Aorta (tissue), 5 donors: ENCODE measurements at regions not wholly inside any gene's neighbourhood (a gene's known extent, or its start where the extent isn't known, plus 50 kb on each side); places are given as distances from the start of the nearest gene placed in this dataset.

Experiments
- ATAC-seq: fragments of 200-7000 bp; cut with Tn5 transposase; one replicate; pipeline ENCODE4 v1.9.1; 2022; ENCODE audit warnings: moderate library complexity; ENCODE audit not compliant: low FRiP score
- DNase-seq, 2 donors: peaks; one replicate each; pipeline ENCODE4 v3.0.0-alpha.2; 2020
- H3K27ac ChIP-seq, 2 donors: one replicate each; pipeline ENCODE4 v1.5.1; 2013; ENCODE audit warnings: low read length in 2 of 2, mild to moderate bottlenecking in 2 of 2, moderate library complexity in 2 of 2, control low read depth in 1 of 2, inconsistent platforms in 1 of 2, low read depth in 1 of 2
- H3K27me3 ChIP-seq, 2 donors: one replicate each; pipeline ENCODE4 v1.6.1; 2013; ENCODE audit warnings: control low read depth in 1 of 2, low read length in 1 of 2, mild to moderate bottlenecking in 1 of 2, moderate library complexity in 1 of 2; ENCODE audit not compliant: insufficient read depth in 2 of 2, control insufficient read depth in 1 of 2
- H3K36me3 ChIP-seq, 2 donors: one replicate each; pipeline ENCODE4 v1.6.1; 2013; ENCODE audit warnings: control low read depth in 1 of 2, low read length in 1 of 2, mild to moderate bottlenecking in 1 of 2; ENCODE audit not compliant: insufficient read depth in 2 of 2, control insufficient read depth in 1 of 2
- H3K4me1 ChIP-seq, 2 donors: one replicate each; pipeline ENCODE4 v1.6.1; 2013; ENCODE audit warnings: low read length in 2 of 2, control low read depth in 1 of 2, mild to moderate bottlenecking in 1 of 2, moderate library complexity in 1 of 2; ENCODE audit not compliant: insufficient read depth in 2 of 2, control insufficient read depth in 1 of 2
- H3K4me3 ChIP-seq, 2 donors: one replicate each; pipeline ENCODE4 v1.5.1; 2013; ENCODE audit warnings: low read length in 2 of 2, control low read depth in 1 of 2, mild to moderate bottlenecking in 1 of 2
- H3K9me3 ChIP-seq: one replicate; pipeline ENCODE4 v1.6.1; 2013; ENCODE audit warnings: mild to moderate bottlenecking, low read length; ENCODE audit not compliant: control insufficient read depth
- WGBS, 2 donors: extraction: QIAGEN DNeasy Blood & Tissue Kit; methylation state at CpG; one replicate each; pipeline ENCODE4 v1.1.7; 2013; 5-methylcytosine and 5-hydroxymethylcytosine counted together
- intact Hi-C, 2 donors: fragments of 100-400 bp; cut with DNase I; formaldehyde crosslinking; loops; one replicate each; pipeline versions ENCODE4 v1.14.2 to v1.15.0; 2022
- donor health status: healthy with polysubstance abuse.
- donor health status: Bipolar disorder and iron deficiency.
- donor health status: DM: no; HTN: no; CAD: no.
- donor health status: DM: no; HTN: no; CAD: no.
- donor health status: DM: yes; HTN: yes; CAD: no.

GRCh38 chr13:89970353-89970709 lies 1377.2 kb upstream of the MIR17HG start:
- Histone ChIP-seq H3K9me3 (no peaks in the 10 kb centered on the region), H3K27me3 (no peaks in the 10 kb centered on the region), H3K36me3 (no peaks in the 10 kb centered on the region), H3K4me1 (no peaks in the 10 kb centered on the region), H3K27ac (no peak overlapping the region), H3K4me3 (no peak overlapping the region)
- no peak for DNase-seq
- intact Hi-C loops, result no loop called here
- WGBS, 2 donors, result 55 to 56% methylated on average over 1 of the region's 1 CpG
- ATAC-seq, result no peak

- Histone ChIP-seq H3K9me3 (no peaks in the 10 kb centered on the region), H3K4me1 (no peaks in the 10 kb centered on the region), H3K36me3 (no peaks in the 10 kb centered on the region), H3K27ac (no peak overlapping the region), H3K4me3 (no peak overlapping the region), H3K27me3 (no peaks in the 10 kb centered on the region)
- intact Hi-C loops, result no loop called here
- WGBS, 2 donors, result 56 to 70% methylated on average over 3 of the region's 3 CpGs
- no peak for ATAC-seq
- DNase-seq, result no peak
Observed at GRCh38 chr13:89977203-89977602, 1370.3 kb upstream of the MIR17HG start.

- DNase-seq (no peak), ATAC-seq (no peak)
- no peaks in the 10 kb centered on the region for H3K4me1 ChIP-seq
- H3K36me3 ChIP-seq, result no peaks in the 10 kb centered on the region
- H3K27me3 ChIP-seq, result no peaks in the 10 kb centered on the region
- intact Hi-C loops, result no loop called here
- H3K9me3 ChIP-seq, result no peaks in the 10 kb centered on the region
- no peak overlapping the region for H3K27ac ChIP-seq
- H3K4me3 ChIP-seq, result no peak overlapping the region
Observed at GRCh38 chr13:89980896-89981295, 1366.6 kb upstream of the MIR17HG start.

GRCh38 chr13:89982407-89983095 lies 1364.9 kb upstream of the MIR17HG start:
- intact Hi-C loops, result no loop called here
- 14% methylated on average over 5 of the region's 5 CpGs for WGBS, 2 donors
- Histone ChIP-seq H3K9me3 (no peaks in the 10 kb centered on the region), H3K4me3 (no peak overlapping the region), H3K27ac (no peak overlapping the region), H3K4me1 (no peaks in the 10 kb centered on the region), H3K36me3 (no peaks in the 10 kb centered on the region), H3K27me3 (no peaks in the 10 kb centered on the region)
- DNase-seq, result no peak
- peak; percentile 22 for ATAC-seq

GRCh38 chr13:89988206-89988605 lies 1359.3 kb upstream of the MIR17HG start:
- H3K4me3 ChIP-seq, result no peak overlapping the region
- H3K9me3 ChIP-seq, result no peaks in the 10 kb centered on the region
- 12 to 20% methylated on average over 4 of the region's 4 CpGs for WGBS, 2 donors
- no peak for ATAC-seq
- H3K36me3 ChIP-seq, result no peaks in the 10 kb centered on the region
- H3K27me3 ChIP-seq, result no peaks in the 10 kb centered on the region
- no peaks in the 10 kb centered on the region for H3K4me1 ChIP-seq
- intact Hi-C loops, result no loop called here
- no peak overlapping the region for H3K27ac ChIP-seq
- no peak for DNase-seq

- intact Hi-C loops, result no loop called here
- Histone ChIP-seq H3K27me3 (no peaks in the 10 kb centered on the region), H3K36me3 (no peaks in the 10 kb centered on the region), H3K4me1 (no peaks in the 10 kb centered on the region), H3K9me3 (no peaks in the 10 kb centered on the region), H3K4me3 (no peak overlapping the region), H3K27ac (no peak overlapping the region)
- ATAC-seq (no peak), DNase-seq (no peak)
- WGBS, 2 donors, result 90 to 93% methylated on average over 3 of the region's 3 CpGs
Observed at GRCh38 chr13:90003566-90003965, 1343.9 kb upstream of the MIR17HG start.

GRCh38 chr13:90008707-90009149 lies 1338.8 kb upstream of the MIR17HG start:
- no peak for ATAC-seq
- no peak overlapping the region for H3K4me3 ChIP-seq
- WGBS, 2 donors, result 44 to 49% methylated on average over 7 of the region's 7 CpGs
- no peak for DNase-seq
- intact Hi-C loops, result no loop called here
- H3K9me3 ChIP-seq, result no peaks in the 10 kb centered on the region
- no peaks in the 10 kb centered on the region for H3K4me1 ChIP-seq
- H3K36me3 ChIP-seq, result no peaks in the 10 kb centered on the region
- H3K27me3 ChIP-seq, result no peaks in the 10 kb centered on the region
- no peak overlapping the region for H3K27ac ChIP-seq

- 71 to 81% methylated on average over 1 of the region's 1 CpG for WGBS, 2 donors
- DNase-seq (no peak), ATAC-seq (no peak)
- Histone ChIP-seq H3K4me1 (no peaks in the 10 kb centered on the region), H3K36me3 (no peaks in the 10 kb centered on the region), H3K4me3 (no peak overlapping the region), H3K9me3 (no peaks in the 10 kb centered on the region), H3K27ac (no peak overlapping the region), H3K27me3 (no peaks in the 10 kb centered on the region)
- intact Hi-C loops, result no loop called here
Observed at GRCh38 chr13:90014038-90014437, 1333.4 kb upstream of the MIR17HG start.

GRCh38 chr13:90015565-90016507 lies 1331.7 kb upstream of the MIR17HG start:
- Histone ChIP-seq H3K4me1 (no peaks in the 10 kb centered on the region), H3K36me3 (no peaks in the 10 kb centered on the region), H3K9me3 (no peaks in the 10 kb centered on the region), H3K4me3 (no peak overlapping the region), H3K27ac (no peak overlapping the region), H3K27me3 (no peaks in the 10 kb centered on the region)
- 43 to 50% methylated on average over 3 of the region's 3 CpGs for WGBS, 2 donors
- ATAC-seq (no peak), DNase-seq (no peak)
- intact Hi-C loops, result no loop called here
